HG02763 (cell line): ENCODE measurements at regions not wholly inside any gene's neighbourhood (a gene's known extent, or its start where the extent isn't known, plus 50 kb on each side); places are given as distances from the start of the nearest gene placed in this dataset.

Experiments used
- ATAC-seq: cut with Tn5 transposase; IDR thresholded peaks from one replicate; pipeline ENCODE4 v1.9.1; 2021; ENCODE audit warnings: mild to moderate bottlenecking, moderate library complexity; ENCODE audit not compliant: unreplicated experiment

- ATAC-seq = no peak
Measured at GRCh38 chr12:85504164-85504563, 224.1 kb downstream of the ALX1 start.

DNA sequence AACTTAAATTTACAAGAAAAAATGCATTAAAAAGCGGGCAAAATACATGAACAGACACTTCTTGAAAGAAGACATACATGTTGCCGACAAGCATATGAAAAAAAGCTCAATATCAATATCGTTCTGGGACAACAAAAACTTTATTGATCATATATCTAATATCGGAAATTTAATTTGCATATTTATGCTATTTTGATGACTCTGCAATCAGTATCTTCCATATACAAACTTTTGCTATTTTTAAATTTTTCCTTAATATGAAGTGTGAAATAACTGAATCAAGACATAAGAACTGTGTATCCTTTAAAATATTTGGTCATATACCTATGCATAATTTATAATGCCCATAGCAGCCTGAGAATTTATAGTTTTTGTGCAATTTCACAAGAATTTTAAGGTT, 224.6 kb downstream of the ALX1 start:
- no peak for ATAC-seq

- ATAC-seq = no peak
Measured at GRCh38 chr12:85507456-85507855, 227.4 kb downstream of the ALX1 start.

GRCh38 chr12:85509081-85509856, 229.2 kb downstream of the ALX1 start:
- ATAC-seq = peak; percentile 36

DNA sequence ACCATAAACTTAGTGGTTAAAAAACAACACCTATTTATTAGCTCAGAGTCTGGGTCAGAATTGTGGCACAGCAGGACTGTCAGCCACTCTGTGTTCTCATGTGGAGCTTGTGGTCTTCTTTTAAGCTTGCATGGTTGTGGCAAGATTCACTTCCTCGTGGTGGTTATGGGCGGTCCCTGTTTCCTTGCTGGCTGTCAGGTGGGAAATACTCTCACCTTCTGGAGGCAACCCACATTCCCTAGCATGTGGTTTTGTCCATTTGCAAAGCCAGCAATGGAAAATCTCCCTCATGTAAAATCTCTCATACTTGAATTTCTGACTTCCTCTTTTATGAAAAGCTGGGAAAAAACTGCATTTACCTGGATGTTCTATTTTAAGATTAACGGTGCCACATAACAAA, 229.8 kb downstream of the ALX1 start:
- peak; percentile 90 for ATAC-seq

GRCh38 chr12:85516039-85516438, 236.0 kb downstream of the ALX1 start:
- no peak for ATAC-seq

GRCh38 chr12:85516667-85517325, 236.8 kb downstream of the ALX1 start:
- no peak for ATAC-seq

- ATAC-seq = no peak
Measured at GRCh38 chr12:85519163-85519562, 239.1 kb downstream of the ALX1 start.

DNA sequence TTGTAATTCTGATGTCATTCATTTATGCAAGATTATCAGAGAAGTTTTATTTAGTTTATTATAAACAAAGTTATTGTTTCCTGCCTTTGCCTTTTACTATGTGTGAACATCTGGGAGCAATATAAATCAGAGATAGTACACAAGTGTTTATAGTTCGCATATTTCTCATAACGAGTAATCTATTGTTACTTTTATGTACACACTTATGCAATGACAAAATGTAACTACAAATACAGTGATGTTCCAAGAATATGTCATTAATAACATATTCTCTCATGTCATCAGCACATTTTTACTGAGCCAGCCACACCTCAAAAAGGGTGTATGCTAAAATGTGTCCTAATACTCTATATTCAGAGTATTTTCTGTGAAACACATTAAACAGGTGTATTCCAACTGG, 243.2 kb downstream of the ALX1 start:
- no peak for ATAC-seq

- peak; percentile 72 for ATAC-seq
Measured at GRCh38 chr12:85527192-85527591, 247.2 kb downstream of the ALX1 start.

DNA sequence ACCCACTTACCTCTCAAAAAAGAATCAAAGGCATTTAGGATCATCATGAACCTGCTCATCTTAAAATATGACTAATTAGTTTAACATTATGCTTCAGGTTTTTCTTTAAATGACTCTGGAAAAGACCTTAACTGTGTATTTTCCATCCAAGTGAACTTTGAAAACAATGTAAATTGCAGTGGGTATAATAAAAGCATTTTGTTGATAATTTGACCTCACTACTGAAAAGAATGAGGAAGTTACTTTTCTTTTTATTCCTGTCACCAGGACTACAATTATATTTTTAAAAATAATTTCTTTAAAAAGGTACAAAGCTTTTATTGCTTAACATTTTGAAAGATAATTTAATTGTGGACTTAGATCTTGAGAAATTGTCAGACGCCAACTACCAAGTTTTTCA, 249.9 kb downstream of the ALX1 start:
- no peak for ATAC-seq

- no peak for ATAC-seq
Measured at GRCh38 chr12:85530456-85530855, 250.4 kb downstream of the ALX1 start.

DNA sequence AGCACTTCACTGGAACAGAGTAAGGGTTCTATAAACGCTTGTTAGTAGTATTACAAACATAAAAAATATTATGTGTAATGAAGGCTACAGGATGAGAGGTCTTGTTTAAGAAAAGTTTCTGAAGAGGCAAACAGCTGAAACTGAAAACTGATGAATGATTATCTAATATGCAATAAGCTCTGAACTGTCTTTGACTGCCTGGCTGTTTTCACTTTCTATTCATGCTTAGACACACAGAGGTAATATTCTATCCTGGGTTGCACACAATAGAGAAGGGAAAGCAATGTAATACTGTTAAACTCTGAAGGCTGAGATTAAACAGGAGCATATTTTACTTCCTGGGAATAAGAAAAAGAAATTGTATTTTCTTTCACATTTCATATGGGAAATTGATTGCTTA, 251.3 kb downstream of the ALX1 start:
- ATAC-seq = peak; percentile 90

DNA sequence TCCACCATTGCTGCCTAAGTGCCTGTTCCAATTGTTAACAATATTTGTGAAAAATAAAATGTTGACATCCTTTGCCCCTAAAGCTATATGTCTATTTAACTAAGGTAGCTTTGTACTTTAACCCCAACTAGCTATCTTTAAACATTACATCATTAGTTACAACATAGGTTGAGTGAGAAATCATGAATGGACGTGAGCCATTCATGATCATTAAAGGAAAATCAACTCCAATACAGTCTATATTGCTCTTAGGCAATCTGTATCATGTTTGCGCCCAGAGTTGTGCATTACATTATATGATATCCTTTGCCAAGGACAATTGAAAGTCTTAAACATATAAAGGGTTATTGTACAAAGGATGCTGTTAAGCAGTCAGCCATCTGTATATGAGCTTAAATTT, 269.6 kb downstream of the ALX1 start:
- no peak for ATAC-seq

DNA sequence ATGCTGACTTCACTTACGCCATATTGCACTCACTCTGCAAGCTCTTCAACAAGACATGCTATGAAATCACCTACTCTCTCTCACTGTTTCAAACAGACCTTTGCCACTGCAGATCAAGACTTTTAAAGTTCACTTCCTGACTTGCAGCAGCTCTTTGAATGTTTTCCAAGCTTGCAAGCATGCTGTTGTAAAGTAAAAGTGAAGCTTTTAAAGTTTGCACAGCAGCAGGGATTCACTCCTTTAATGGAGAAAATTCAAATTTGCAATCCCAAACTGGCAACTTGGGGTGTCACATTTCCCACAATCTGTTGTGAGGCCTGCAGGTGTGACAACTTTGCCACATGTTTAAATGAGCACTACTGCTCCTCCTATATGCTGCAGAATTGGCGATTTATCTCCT, 270.9 kb downstream of the ALX1 start:
- ATAC-seq = no peak

- ATAC-seq = no peak
Measured at GRCh38 chr12:85552461-85552860, 272.4 kb downstream of the ALX1 start.

DNA sequence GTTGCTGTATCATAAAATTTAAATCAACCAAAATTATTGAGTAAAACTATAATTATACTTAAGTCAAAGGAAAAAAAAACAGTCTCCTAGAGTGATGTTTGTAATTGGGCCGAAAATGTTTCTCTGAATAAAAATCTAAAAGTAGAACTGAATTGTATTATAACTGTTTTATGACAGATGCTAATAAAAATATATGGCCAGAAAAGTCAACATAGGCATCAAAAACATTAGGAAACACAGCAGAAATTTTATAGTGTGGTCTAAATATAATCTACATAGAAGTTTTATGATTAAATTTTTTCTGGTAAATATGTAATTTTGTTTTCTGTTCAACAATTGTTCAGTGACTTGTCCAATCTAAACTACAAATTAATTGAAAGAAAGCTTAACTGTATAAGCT, 277.8 kb downstream of the ALX1 start:
- no peak for ATAC-seq

- no peak for ATAC-seq
Measured at GRCh38 chr12:85558684-85559083, 277.5 kb downstream of the RASSF9 start.

GRCh38 chr12:85559127-85559526, 277.1 kb downstream of the RASSF9 start:
- no peak for ATAC-seq

DNA sequence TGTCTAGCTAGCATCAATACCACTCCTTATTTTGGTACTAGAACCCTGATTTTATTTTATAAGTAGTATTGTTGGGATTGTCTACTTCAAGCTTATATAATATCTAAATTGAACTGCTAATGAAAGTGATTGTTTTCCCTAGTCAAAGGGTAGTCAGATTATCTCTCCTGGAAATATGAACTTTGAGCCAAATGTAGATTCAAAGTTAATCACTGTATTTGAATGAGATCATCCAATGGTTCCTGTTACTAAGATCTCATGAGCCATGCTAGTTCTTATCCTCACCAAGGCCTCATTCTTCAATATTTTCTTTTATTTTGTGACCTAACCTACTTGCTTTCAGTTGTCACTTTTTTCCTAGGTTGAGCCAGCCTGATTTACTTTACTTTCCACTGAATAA, 276.7 kb downstream of the RASSF9 start:
- no peak for ATAC-seq

DNA sequence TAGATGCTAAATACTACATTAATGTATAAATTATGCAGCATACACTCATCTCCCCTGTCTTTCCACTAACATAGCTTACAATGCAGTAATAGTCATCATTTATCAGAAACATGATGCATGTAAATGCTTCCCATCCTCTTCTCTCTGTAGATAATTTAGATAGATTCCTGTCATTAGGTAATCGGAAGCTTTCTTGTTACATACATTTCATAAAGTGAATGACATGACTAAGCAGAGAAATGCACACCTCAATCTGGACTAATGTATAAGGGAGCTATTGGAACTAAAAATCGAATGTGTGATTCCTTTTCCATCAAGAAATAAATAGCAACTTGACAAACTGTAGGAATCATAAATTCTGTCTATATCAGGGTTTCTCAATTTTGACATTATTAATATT, 273.4 kb downstream of the RASSF9 start:
- ATAC-seq = no peak

DNA sequence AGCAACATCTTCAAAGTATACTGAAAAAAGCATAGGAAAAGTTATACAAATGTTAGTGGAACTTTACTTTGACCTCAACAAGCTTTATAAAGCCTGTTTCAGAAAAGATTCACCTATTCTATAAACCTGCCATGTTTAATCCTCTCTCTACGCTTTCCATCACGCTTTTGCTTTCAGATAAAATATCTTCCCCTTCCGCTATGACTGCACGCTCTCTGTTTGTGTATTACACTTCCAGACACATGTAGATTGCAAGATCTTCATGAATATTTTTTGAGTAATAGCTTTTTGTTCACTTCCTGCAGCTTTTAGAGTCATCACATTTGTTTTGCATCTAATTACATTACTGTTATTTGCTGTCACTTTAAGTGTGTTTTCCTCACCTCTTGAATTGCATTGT, 271.4 kb downstream of the RASSF9 start:
- ATAC-seq = no peak
